PC-3 (cell line): ENCODE measurements at regions not wholly inside any gene's neighbourhood (a gene's known extent, or its start where the extent isn't known, plus 50 kb on each side); places are given as distances from the start of the nearest gene placed in this dataset.
"Not testable (repeated sequence)": the region's sequence is repeated elsewhere in the genome, so short reads cannot be mapped to it uniquely, and the experiment has no call there.

Experiments
- ATAC-seq: fragments of 200-7000 bp; cut with Tn5 transposase; 2 replicates; pipeline ENCODE4 v1.9.1; 2020; ENCODE audit warnings: mild to moderate bottlenecking, moderate library complexity
- BruUV-seq: library from RNA; stranded (reverse); fragments of 400-500 nt; replicated peaks from 2 replicates; lab custom pipeline; 2021; lab: Mats Ljungman, UMichigan
- CTCF ChIA-PET: fragments of 300-600 bp; sonication (Branson Sonifier 250); formaldehyde crosslinking; loops from one replicate; lab custom pipeline; 2022; ENCODE audit warnings: antibody characterized with exemption; lab: Charles Lee
- POLR2A ChIA-PET: fragments of 300-600 bp; sonication (Branson Sonifier 250); formaldehyde crosslinking; loops from one replicate; lab custom pipeline; 2022; ENCODE audit warnings: antibody characterized with exemption; ENCODE audit not compliant: unreplicated experiment; lab: Charles Lee
- DNase-seq: peaks from one replicate; pipeline ENCODE4 v3.0.0-alpha.2; 2015
- H2AFZ ChIP-seq: fragments of 300-600 bp; sonication (generic); 2 replicates; pipeline ENCODE4 v1.6.0; 2016; ENCODE audit warnings: antibody characterized with exemption, low read length
- H3F3A ChIP-seq: fragments of 300-600 bp; sonication (generic); one replicate; pipeline ENCODE4 v1.6.0; 2017; ENCODE audit warnings: antibody characterized with exemption, low read length, control low read depth, mild to moderate bottlenecking; ENCODE audit not compliant: unreplicated experiment
- H3K27ac ChIP-seq: fragments of 300-600 bp; sonication (generic); 2 replicates; pipeline ENCODE4 v1.5.1; 2016; ENCODE audit warnings: mild to moderate bottlenecking, low read length
- H3K27me3 ChIP-seq: fragments of 300-600 bp; sonication (generic); 2 replicates; pipeline ENCODE4 v1.6.1; 2016; ENCODE audit warnings: low read length, mixed read lengths
- H3K36me3 ChIP-seq: fragments of 300-600 bp; sonication (generic); 2 replicates; pipeline ENCODE4 v1.6.1; 2016; ENCODE audit warnings: low read depth, mixed run types, low read length, mixed read lengths
- H3K4me1 ChIP-seq: fragments of 300-600 bp; sonication (generic); 2 replicates; pipeline ENCODE4 v1.5.1; 2016; ENCODE audit warnings: low read length; ENCODE audit not compliant: insufficient read depth
- H3K4me2 ChIP-seq: fragments of 300-600 bp; sonication (generic); 2 replicates; pipeline ENCODE4 v1.6.0; 2016; ENCODE audit warnings: low read length
- H3K4me3 ChIP-seq: fragments of 300-600 bp; sonication (generic); 2 replicates; pipeline ENCODE4 v1.5.1; 2016; ENCODE audit warnings: mild to moderate bottlenecking, low read length, mixed read lengths
- H3K79me2 ChIP-seq: fragments of 300-600 bp; sonication (generic); 2 replicates; pipeline ENCODE4 v1.6.1; 2017; ENCODE audit warnings: low read length, mixed read lengths
- H3K9ac ChIP-seq: fragments of 300-600 bp; sonication (generic); 2 replicates; pipeline ENCODE4 v1.6.0; 2016; ENCODE audit warnings: mild to moderate bottlenecking, low read length
- H3K9me2 ChIP-seq: fragments of 300-600 bp; sonication (generic); replicated peaks from 2 replicates; pipeline ENCODE4 v1.6.1; 2016; ENCODE audit warnings: mixed run types, low read length, mixed read lengths
- H3K9me3 ChIP-seq: fragments of 300-600 bp; sonication (generic); 2 replicates; pipeline ENCODE4 v1.6.1; 2016; ENCODE audit warnings: low read length, mixed read lengths
- H4K20me1 ChIP-seq: fragments of 300-600 bp; sonication (generic); 2 replicates; pipeline ENCODE4 v1.6.1; 2016; ENCODE audit warnings: low read length, mixed read lengths
- intact Hi-C: fragments of 100-400 bp; cut with micrococcal nuclease; formaldehyde crosslinking; loops from 2 replicates; pipeline ENCODE4 v1.9.0; 2023

GRCh38 chr9:65396601-65397000, 111.6 kb upstream of the FOXD4L5 start:
- H3K9ac ChIP-seq, H3K4me2 ChIP-seq, H4K20me1 ChIP-seq, H3K4me1 ChIP-seq, H3K4me3 ChIP-seq, CTCF ChIA-PET, H3K9me2 ChIP-seq, H3K79me2 ChIP-seq, H3F3A ChIP-seq, intact Hi-C loops, H3K36me3 ChIP-seq, H3K9me3 ChIP-seq, H3K27ac ChIP-seq, H2AFZ ChIP-seq, H3K27me3 ChIP-seq, POLR2A ChIA-PET, BruUV-seq, ATAC-seq, DNase-seq: not testable (repeated sequence)

GRCh38 chr9:65395789-65396188, 110.8 kb upstream of the FOXD4L5 start:
- H4K20me1 ChIP-seq, ATAC-seq, H3K27me3 ChIP-seq, H3K9ac ChIP-seq, H3K27ac ChIP-seq, intact Hi-C loops, POLR2A ChIA-PET, DNase-seq, CTCF ChIA-PET, H3K79me2 ChIP-seq, H2AFZ ChIP-seq, H3K36me3 ChIP-seq, H3K4me2 ChIP-seq, H3K4me3 ChIP-seq, BruUV-seq, H3F3A ChIP-seq, H3K9me3 ChIP-seq, H3K4me1 ChIP-seq, H3K9me2 ChIP-seq: not testable (repeated sequence)

DNA sequence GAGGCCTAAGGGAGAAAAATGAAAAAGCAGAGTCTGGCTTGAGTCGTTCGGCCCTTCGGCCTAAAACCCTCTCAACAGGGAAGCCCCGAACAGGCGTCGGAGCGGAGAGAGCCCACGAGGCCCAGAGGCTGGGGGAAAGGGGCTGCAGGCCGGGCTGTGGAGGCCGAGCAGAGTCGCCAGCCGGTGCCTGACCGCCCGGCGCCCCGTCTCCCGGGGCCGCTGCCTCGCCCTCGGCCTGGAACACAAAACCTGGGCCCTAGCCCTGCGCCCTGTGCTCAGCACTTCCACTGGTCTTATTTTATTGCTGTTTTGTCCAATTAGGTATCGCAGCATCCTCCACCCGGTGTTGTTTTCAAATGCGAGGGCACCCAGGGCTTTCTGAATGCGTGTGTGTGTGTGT, 110.1 kb upstream of the FOXD4L5 start:
- CTCF ChIA-PET, H3K9me3 ChIP-seq, H3K4me2 ChIP-seq, H2AFZ ChIP-seq, BruUV-seq, H3K4me1 ChIP-seq, H3K27ac ChIP-seq, DNase-seq, H3K36me3 ChIP-seq, H3K27me3 ChIP-seq, intact Hi-C loops, H3K4me3 ChIP-seq, H3F3A ChIP-seq, H3K79me2 ChIP-seq, H4K20me1 ChIP-seq, POLR2A ChIA-PET, H3K9me2 ChIP-seq, H3K9ac ChIP-seq, ATAC-seq: not testable (repeated sequence)

DNA sequence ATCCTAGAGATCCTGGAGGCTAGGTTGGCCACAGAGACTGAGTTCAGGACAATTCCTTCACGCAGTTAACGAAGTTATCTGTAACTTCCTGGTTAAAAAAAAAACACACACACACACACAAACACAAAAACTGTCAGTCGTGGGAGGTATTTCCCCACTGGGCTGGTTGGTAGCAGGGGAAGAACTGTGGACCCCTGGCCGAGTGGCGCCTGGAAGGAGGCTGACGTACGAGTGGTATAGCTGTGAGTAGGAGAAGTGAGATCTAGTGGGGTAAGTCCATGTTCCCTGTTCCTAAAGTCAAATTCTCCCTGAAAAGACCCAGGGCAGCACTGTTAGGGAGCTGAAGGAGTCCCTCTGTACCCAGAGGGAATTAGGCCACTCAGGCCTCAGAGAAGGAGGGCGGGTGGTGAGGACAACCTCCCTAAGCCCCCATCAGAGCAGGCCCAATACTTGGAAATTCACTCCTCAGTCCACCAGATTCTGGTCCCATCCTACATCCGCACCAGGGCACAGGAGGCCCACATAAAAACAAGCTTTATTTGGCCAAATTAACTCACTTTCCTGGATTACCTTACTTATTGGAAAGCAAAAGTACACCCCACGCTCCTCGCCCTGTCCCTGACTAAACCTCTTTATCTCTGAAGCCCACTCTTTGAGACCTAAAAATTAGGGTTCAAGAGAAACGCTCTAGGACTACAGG, 108.3 kb upstream of the FOXD4L5 start:
- H2AFZ ChIP-seq, H3K79me2 ChIP-seq, H4K20me1 ChIP-seq, H3K9ac ChIP-seq, H3K9me3 ChIP-seq, POLR2A ChIA-PET, H3F3A ChIP-seq, H3K4me3 ChIP-seq, H3K27me3 ChIP-seq, ATAC-seq, CTCF ChIA-PET, H3K36me3 ChIP-seq, H3K27ac ChIP-seq, BruUV-seq, intact Hi-C loops, DNase-seq, H3K4me1 ChIP-seq, H3K4me2 ChIP-seq, H3K9me2 ChIP-seq: not testable (repeated sequence)

GRCh38 chr9:65392611-65393010, 107.6 kb upstream of the FOXD4L5 start:
- intact Hi-C loops, H3K9ac ChIP-seq, H3K9me2 ChIP-seq, ATAC-seq, H3K4me2 ChIP-seq, H3K4me1 ChIP-seq, H3K27ac ChIP-seq, H3F3A ChIP-seq, H2AFZ ChIP-seq, BruUV-seq, H3K27me3 ChIP-seq, CTCF ChIA-PET, POLR2A ChIA-PET, H3K4me3 ChIP-seq, H3K9me3 ChIP-seq, H3K36me3 ChIP-seq, DNase-seq, H3K79me2 ChIP-seq, H4K20me1 ChIP-seq: not testable (repeated sequence)

GRCh38 chr9:65389710-65390109, 104.7 kb upstream of the FOXD4L5 start:
- peak; percentile 1 for DNase-seq
- H3K9ac ChIP-seq, BruUV-seq, H4K20me1 ChIP-seq, POLR2A ChIA-PET, H3K4me1 ChIP-seq, H3K36me3 ChIP-seq, H3K9me2 ChIP-seq, H3K27me3 ChIP-seq, H3K9me3 ChIP-seq, H3K4me3 ChIP-seq, H3K79me2 ChIP-seq, H3K4me2 ChIP-seq, H3K27ac ChIP-seq, ATAC-seq, intact Hi-C loops, H2AFZ ChIP-seq, CTCF ChIA-PET, H3F3A ChIP-seq: not testable (repeated sequence)

DNA sequence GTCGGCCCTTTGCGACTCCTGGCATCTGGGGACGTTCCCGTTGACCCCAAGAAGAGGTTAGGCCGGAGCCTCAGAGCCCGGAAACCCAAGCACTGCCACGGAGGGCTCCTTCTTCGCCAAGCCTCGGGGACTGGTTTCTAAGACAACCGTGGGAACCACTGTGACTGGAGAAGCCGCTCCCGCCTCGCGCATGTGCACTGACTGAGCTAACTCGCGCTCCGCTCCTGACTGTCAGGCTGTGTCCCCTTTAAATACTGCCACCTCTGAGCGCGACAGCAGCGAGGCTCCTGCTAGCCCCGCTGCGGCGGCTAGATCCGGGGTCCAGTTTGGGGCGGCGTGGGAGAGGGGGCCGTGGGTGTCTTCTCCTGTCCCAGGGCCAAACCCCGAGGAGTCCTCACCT, 104.2 kb upstream of the FOXD4L5 start:
- H3K27ac ChIP-seq, H3K9ac ChIP-seq, DNase-seq, H3K4me2 ChIP-seq, H3F3A ChIP-seq, H3K4me1 ChIP-seq, CTCF ChIA-PET, H3K9me3 ChIP-seq, H3K36me3 ChIP-seq, H4K20me1 ChIP-seq, H3K79me2 ChIP-seq, POLR2A ChIA-PET, H3K4me3 ChIP-seq, BruUV-seq, H3K9me2 ChIP-seq, H2AFZ ChIP-seq, ATAC-seq, intact Hi-C loops, H3K27me3 ChIP-seq: not testable (repeated sequence)
